HG02943 (cell line): ENCODE measurements at regions not wholly inside any gene's neighbourhood (a gene's known extent, or its start where the extent isn't known, plus 50 kb on each side); places are given as distances from the start of the nearest gene placed in this dataset.

Experiments
- ATAC-seq: cut with Tn5 transposase; IDR thresholded peaks from one replicate; pipeline ENCODE4 v1.9.1; 2021; ENCODE audit warnings: mild to moderate bottlenecking, low read depth, moderate library complexity; ENCODE audit not compliant: unreplicated experiment

- ATAC-seq, result no peak
These were observed 495.6 kb downstream of the BCOR start for GRCh38 chrX:39602195-39602594.

DNA sequence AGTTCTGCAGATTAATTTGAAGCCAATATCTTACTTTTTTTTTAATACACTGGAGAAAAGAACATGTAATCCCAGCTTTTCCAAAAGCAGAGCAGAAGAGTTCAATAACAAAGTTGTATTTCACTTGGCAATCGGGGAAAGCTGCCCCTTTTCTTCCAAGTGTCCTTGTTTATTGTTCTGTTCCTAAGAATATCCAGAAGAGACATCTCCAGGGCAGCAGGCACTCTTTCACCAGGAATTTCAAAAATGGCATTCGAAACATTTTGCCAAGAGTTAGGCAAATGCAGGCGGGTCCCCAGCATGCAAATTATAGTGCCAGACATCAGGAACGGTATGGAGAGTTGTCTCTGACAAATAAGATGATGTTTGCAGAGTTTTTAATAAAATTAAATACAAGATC lies 494.5 kb downstream of the BCOR start:
- no peak for ATAC-seq

GRCh38 chrX:39605183-39605582 lies 492.6 kb downstream of the BCOR start:
- no peak for ATAC-seq

GRCh38 chrX:39605866-39606265 lies 491.9 kb downstream of the BCOR start:
- ATAC-seq, result no peak

DNA sequence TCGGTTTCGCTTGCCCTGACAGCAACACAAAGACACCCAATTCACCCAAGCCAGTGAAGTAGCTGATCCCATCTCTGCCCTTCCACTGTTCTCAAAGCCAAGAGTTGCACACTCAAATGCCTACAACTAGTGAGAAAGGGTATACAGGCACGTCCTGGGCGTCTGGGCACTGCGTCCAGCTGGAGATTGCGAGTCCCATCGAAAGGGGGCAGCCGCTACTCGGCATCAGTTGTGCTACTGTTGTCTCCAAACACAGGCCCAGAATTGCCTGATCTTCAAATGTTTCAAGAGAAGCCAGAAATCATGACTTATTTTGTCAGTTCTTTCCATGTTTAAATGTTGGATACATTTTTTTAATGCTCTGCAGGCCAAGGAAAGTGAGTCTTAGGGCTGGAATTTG lies 487.8 kb downstream of the BCOR start:
- ATAC-seq, result no peak

GRCh38 chrX:39611468-39611867 lies 486.3 kb downstream of the BCOR start:
- ATAC-seq, result no peak

DNA sequence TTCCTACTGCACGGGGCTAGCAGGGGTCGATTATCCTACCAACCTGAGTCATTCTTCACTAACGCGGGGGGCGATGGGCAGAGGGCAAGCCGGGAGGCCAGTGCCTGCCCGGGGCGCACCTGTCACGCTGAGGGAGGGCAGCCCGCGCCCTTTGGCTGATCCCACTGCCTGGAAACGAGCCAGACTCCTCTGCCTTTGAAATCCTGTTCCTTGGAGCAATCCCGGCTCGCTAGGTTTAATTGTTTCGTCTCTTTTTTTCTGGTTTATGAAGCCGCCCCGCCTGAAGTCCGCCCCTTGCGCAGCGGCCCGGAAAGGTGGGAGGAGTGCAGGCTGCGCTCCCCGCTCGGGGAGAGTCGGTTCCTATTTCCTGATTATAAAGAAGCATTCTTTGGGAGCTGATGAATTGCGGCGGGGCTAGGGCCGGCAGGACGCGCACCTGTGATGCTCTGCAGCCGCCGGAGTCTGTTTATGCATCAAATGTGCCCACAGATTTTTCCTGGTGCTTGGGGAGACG lies 484.2 kb downstream of the BCOR start:
- ATAC-seq, result no peak

- ATAC-seq, result no peak
These were observed 483.6 kb downstream of the BCOR start for GRCh38 chrX:39613997-39614679.

DNA sequence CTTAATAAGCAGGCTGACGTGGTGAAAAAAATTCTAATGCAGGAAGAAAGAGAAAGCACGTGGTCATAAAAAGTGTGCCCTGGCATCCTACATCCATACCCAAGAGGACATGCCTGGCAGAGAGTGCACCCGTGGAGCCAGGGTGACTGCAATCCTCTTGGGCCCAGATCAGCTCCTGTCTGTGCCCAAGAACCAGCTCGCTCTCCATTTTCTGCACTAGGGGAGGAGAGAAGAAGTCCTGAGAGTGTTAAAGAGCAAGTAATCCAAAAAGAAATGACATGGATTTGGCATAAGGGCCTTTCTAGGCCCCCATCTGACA lies 483.1 kb downstream of the BCOR start:
- no peak for ATAC-seq

GRCh38 chrX:39616098-39616729 lies 481.5 kb downstream of the BCOR start:
- no peak for ATAC-seq

GRCh38 chrX:39616731-39617130 lies 481.0 kb downstream of the BCOR start:
- no peak for ATAC-seq

DNA sequence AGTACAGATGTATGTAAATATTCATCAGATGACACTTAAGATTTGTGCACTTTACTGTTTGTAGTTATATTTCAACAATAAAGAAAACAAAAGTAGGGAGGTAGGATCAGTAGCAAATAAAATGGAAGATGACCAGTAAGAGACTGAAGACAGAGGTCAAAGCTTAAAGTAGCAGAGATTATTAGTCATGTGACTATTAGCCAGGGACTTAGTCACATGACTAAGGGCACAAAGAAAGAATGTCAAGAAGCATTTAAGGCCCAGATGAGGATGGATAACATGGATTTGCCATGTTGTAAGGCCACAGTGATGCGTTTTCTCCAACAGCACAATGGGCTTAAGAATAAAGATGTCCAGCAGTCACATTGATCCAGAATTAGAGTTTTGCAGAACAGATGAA lies 479.6 kb downstream of the BCOR start:
- ATAC-seq, result no peak

DNA sequence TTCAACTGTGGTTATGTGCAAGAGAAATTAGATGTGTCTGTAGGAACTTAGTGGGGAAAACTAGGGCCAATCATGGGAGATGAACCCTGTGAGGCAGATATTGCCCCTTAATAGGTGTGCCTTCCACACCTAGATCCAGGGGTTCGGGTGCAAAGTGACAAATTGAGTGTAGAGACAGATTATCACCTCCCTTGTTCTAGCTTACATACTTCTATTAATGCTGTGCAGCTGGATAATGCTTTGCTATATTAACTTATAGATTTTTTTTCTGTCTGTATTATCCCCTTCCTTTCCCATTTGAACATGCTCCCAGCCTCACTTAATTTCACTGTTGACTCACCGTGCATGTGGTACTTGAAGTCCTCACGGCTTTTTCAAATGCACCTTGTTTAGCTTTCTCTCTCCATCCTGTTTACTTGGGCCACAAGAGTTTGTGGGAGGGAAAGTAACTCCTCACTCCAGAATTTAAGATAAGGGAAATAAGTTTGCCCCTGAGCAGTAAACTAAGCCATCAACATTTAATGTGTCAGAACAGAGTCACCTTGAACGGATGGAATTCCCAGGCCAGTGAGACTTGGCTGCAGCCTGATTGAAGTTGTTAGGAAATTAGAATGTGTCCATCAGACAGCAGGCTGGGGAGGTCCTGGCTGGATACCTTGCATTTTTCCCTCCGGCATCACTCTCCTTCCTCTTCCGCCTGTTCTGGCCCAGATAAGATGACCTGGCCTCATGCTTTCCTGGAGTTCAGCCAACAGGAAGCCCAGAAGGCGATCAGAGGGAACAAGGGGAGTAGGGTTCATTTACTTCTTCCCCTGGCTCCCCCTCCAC lies 478.4 kb downstream of the BCOR start:
- ATAC-seq, result no peak

DNA sequence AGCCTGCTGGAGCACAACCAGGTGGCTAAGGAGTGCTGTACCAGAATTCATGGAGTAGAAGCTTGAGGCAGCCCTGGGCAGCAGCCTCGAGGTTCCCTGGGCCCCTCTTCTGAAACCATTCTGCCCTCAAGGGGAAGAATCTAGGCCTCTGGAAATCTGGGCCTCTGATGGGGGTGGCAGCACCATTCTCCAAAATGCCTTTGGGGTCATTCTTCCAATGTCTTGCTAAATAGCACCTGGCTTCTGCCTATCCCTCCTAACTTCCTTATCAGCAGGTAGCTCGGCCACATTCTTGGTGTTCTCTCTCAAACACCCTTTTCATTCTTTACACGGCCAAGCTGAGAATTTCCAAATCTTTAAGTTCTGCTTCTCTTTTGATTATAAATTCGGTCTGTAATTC lies 473.6 kb downstream of the BCOR start:
- ATAC-seq, result no peak

GRCh38 chrX:39625810-39626209 lies 471.9 kb downstream of the BCOR start:
- no peak for ATAC-seq

DNA sequence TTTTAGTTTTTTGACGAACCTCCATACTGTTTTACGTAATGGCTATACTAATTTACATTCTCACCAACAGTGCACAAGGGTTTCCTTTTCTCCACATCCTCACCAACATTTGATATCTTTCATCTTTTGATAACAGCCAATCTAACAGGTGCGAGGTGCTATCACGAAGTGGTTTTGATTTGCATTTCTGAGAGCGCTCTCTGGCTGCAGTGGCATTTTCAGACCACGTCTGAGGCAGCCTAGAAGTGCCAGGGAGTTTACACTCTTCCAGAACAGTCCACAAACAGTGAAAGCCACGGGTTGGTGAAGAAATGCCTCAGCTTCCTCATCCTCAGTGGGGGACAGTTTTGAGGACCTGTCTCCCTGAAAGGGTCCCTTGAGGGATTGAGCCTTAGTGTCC lies 471.0 kb downstream of the BCOR start:
- no peak for ATAC-seq

GRCh38 chrX:39627257-39627656 lies 470.5 kb downstream of the BCOR start:
- no peak for ATAC-seq

DNA sequence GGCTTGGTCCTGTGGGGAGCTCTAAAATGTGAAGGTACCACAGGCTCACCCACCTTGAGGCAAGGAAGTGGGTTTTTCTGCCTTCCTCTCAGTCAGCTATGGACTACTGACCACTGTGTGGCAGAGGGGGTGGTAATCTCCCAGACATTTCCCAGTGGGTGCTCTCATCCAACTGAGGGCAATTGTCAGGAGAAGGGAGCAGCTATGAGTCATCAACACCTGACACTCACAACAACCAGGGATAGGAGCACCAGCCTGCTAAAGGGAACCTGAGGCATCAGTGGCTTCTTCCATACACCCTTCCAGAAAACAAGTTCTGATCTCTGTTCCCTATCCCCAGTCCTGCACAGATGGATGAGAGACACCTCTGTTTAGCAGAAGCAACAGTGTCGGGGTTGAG lies 468.8 kb downstream of the BCOR start:
- ATAC-seq, result no peak

- no peak for ATAC-seq
These were observed 467.4 kb downstream of the BCOR start for GRCh38 chrX:39630344-39630743.

DNA sequence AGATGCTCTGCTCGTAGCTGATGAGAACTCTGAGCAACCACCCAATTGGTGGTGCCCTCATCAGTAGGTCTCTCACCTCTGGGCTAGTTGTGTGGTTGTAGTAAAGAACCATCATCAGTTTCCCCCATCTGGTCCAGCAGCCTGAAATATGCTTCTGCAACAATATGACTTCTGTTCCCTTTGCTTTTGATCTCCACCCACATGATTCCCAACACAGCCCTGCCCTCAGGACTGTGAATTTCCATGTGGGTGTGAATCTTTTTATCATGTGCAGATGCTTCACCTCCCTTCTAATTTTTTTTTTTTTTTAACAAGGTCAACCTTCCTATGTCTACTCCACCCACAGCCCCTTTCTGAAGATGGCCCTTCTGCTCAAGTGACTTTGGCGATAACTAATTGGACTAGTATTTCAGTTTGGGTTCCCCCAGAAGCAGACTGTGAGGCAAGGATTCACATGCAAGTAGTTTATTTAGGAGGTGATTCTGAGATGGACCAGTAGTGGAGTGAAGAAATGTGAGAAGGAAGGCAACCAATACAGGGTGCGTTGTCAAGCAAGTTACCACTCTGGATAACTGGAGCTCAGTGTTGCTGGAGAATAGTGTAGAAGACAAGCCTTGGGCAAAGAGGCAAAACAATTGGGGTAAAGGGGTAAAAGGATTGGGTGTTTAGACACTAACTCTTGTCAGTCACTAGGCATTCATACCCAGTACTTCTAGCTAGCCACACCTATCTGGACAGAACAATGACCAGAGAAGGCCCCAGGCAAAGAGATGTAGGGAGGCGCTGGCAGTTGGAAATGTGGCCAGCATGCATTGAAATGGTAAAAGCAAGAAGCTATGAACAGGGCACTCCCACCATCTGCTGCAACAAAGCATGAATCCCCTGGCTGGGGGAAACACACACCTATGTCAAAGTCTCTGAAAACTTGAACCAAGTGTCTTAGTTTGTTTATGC lies 466.2 kb downstream of the BCOR start:
- no peak for ATAC-seq

- no peak for ATAC-seq
These were observed 464.5 kb downstream of the BCOR start for GRCh38 chrX:39633293-39633692.
